ENCODE measurements at regions not wholly inside any gene's neighbourhood (a gene's known extent, or its start where the extent isn't known, plus 50 kb on each side); places are given as distances from the start of the nearest gene placed in this dataset.

GRCh38 chr7:27346531-27347275 lies 104.1 kb downstream of the EVX1 start:
- no peaks in the 10 kb centered on the region for H3K9me3 ChIP-seq (ENCODE audit: control insufficient read depth, insufficient read depth, low read depth, low read length)
- peaks cover 2% of the 10 kb centered on the region for H3K27me3 ChIP-seq (ENCODE audit: control insufficient read depth, insufficient read depth, low read length)
- H4K20me1 ChIP-seq (ENCODE audit: control insufficient read depth, extremely low read depth, insufficient read depth, low read length) = no peaks in the 10 kb centered on the region
- H3K36me3 ChIP-seq (ENCODE audit: control insufficient read depth, insufficient read depth, low read length) = no peaks in the 10 kb centered on the region
- no peak overlapping the region for H3K4me3 ChIP-seq (replicated peaks in 1 of 4; ENCODE audit: control extremely low read depth in 1 of 4, insufficient read depth in 1 of 4, low read depth in 3 of 4, low read length in 4 of 4)
- TF ChIP-seq EZH2 (IDR thresholded peaks at IDR 0.05; ENCODE audit: low read length, missing control alignments) (no peak), CTCF (conservative IDR thresholded peaks at IDR 0.05 in 1 of 2, IDR thresholded peaks at IDR 0.05 in 1 of 2; ENCODE audit: low read depth in 1 of 2, low read length in 2 of 2) (no peak)
- H3K27ac ChIP-seq (ENCODE audit: insufficient read depth, low read length) = no peak overlapping the region
- peak; percentile 80 to 82 for DNase-seq (ENCODE audit: low read depth in 2 of 2)
- H3K4me2 ChIP-seq (ENCODE audit: extremely low read depth, insufficient read depth, low read length) = no peak overlapping the region
- no peaks in the 10 kb centered on the region for H3K4me1 ChIP-seq (ENCODE audit: control insufficient read depth, extremely low read depth, insufficient read depth, low read length)
- no peaks in the 10 kb centered on the region for H3K79me2 ChIP-seq (ENCODE audit: control insufficient read depth, insufficient read depth, low read length)
- no peak overlapping the region for H2AFZ ChIP-seq (ENCODE audit: low read length)
- no peak overlapping the region for H3K9ac ChIP-seq (ENCODE audit: insufficient read depth, low read length)

GRCh38 chr7:27347276-27347640 lies 104.7 kb downstream of the EVX1 start:
- no peak for DNase-seq (ENCODE audit: low read depth in 2 of 2)
- H3K4me2 ChIP-seq (ENCODE audit: extremely low read depth, insufficient read depth, low read length) = no peak overlapping the region
- H2AFZ ChIP-seq (ENCODE audit: low read length) = no peak overlapping the region
- TF ChIP-seq EZH2 (IDR thresholded peaks at IDR 0.05; ENCODE audit: low read length, missing control alignments) (no peak), CTCF (conservative IDR thresholded peaks at IDR 0.05 in 1 of 2, IDR thresholded peaks at IDR 0.05 in 1 of 2; ENCODE audit: low read depth in 1 of 2, low read length in 2 of 2) (no peak)
- H3K4me3 ChIP-seq (replicated peaks in 1 of 4; ENCODE audit: control extremely low read depth in 1 of 4, insufficient read depth in 1 of 4, low read depth in 3 of 4, low read length in 4 of 4) = no peak overlapping the region
- H4K20me1 ChIP-seq (ENCODE audit: control insufficient read depth, extremely low read depth, insufficient read depth, low read length) = no peaks in the 10 kb centered on the region
- no peak overlapping the region for H3K9ac ChIP-seq (ENCODE audit: insufficient read depth, low read length)
- no peaks in the 10 kb centered on the region for H3K36me3 ChIP-seq (ENCODE audit: control insufficient read depth, insufficient read depth, low read length)
- H3K27ac ChIP-seq (ENCODE audit: insufficient read depth, low read length) = no peak overlapping the region
- no peaks in the 10 kb centered on the region for H3K9me3 ChIP-seq (ENCODE audit: control insufficient read depth, insufficient read depth, low read depth, low read length)
- H3K4me1 ChIP-seq (ENCODE audit: control insufficient read depth, extremely low read depth, insufficient read depth, low read length) = no peaks in the 10 kb centered on the region
- H3K27me3 ChIP-seq (ENCODE audit: control insufficient read depth, insufficient read depth, low read length) = peaks cover 2% of the 10 kb centered on the region
- H3K79me2 ChIP-seq (ENCODE audit: control insufficient read depth, insufficient read depth, low read length) = no peaks in the 10 kb centered on the region

GRCh38 chr7:27349621-27350020 lies 107.0 kb downstream of the EVX1 start:
- Histone ChIP-seq H3K27ac (ENCODE audit: insufficient read depth, low read length) (no peak overlapping the region), H2AFZ (ENCODE audit: low read length) (no peak overlapping the region), H3K79me2 (ENCODE audit: control insufficient read depth, insufficient read depth, low read length) (no peaks in the 10 kb centered on the region), H3K4me2 (ENCODE audit: extremely low read depth, insufficient read depth, low read length) (no peak overlapping the region), H3K4me1 (ENCODE audit: control insufficient read depth, extremely low read depth, insufficient read depth, low read length) (no peaks in the 10 kb centered on the region), H3K27me3 (ENCODE audit: control insufficient read depth, insufficient read depth, low read length) (peaks cover 5% of the 10 kb centered on the region), H3K9me3 (ENCODE audit: control insufficient read depth, insufficient read depth, low read depth, low read length) (no peaks in the 10 kb centered on the region), H3K36me3 (ENCODE audit: control insufficient read depth, insufficient read depth, low read length) (no peaks in the 10 kb centered on the region), H3K9ac (ENCODE audit: insufficient read depth, low read length) (no peak overlapping the region), H3K4me3 (replicated peaks in 1 of 4; ENCODE audit: control extremely low read depth in 1 of 4, insufficient read depth in 1 of 4, low read depth in 3 of 4, low read length in 4 of 4) (no peak overlapping the region), H4K20me1 (ENCODE audit: control insufficient read depth, extremely low read depth, insufficient read depth, low read length) (no peaks in the 10 kb centered on the region)
- TF ChIP-seq CTCF (conservative IDR thresholded peaks at IDR 0.05 in 1 of 2, IDR thresholded peaks at IDR 0.05 in 1 of 2; ENCODE audit: low read depth in 1 of 2, low read length in 2 of 2) (no peak), EZH2 (IDR thresholded peaks at IDR 0.05; ENCODE audit: low read length, missing control alignments) (no peak)
- no peak for DNase-seq (ENCODE audit: low read depth in 2 of 2)

Data from fibroblast of lung (primary cell).